Endothelial cell of umbilical vein (primary cell): ENCODE measurements at regions not wholly inside any gene's neighbourhood (a gene's known extent, or its start where the extent isn't known, plus 50 kb on each side); places are given as distances from the start of the nearest gene placed in this dataset.

Experiments used
- CTCF ChIP-seq, 2 donors: IDR thresholded peaks; 1 replicate in 1 of 2; 2 replicates in 1 of 2; pipeline ENCODE4 v1.5.1; 2011; ENCODE audit warnings: low read length in 2 of 2, mild to moderate bottlenecking in 2 of 2, moderate library complexity in 2 of 2, control low read depth in 1 of 2, inconsistent platforms in 1 of 2, low read depth in 1 of 2; ENCODE audit not compliant: insufficient read depth in 1 of 2; ENCODE audit errors: extremely low read depth in 1 of 2
- POLR2AphosphoS5 ChIP-seq: IDR thresholded peaks from 2 replicates; pipeline ENCODE4 v1.6.1; 2012; ENCODE audit warnings: low read depth, mild to moderate bottlenecking, control low read depth, low read length, moderate library complexity; ENCODE audit not compliant: insufficient read depth

GRCh38 chrX:806586-806985 is 176.0 kb downstream of the SHOX start:
- TF ChIP-seq CTCF (IDR thresholded peaks at IDR 0.05; ENCODE audit: extremely low read depth in 1 of 2, insufficient read depth in 1 of 2, low read depth in 1 of 2, low read length in 2 of 2) (no peak), POLR2AphosphoS5 (no peak)
